ENCODE measurements at regions not wholly inside any gene's neighbourhood (a gene's known extent, or its start where the extent isn't known, plus 50 kb on each side); places are given as distances from the start of the nearest gene placed in this dataset.

DNA sequence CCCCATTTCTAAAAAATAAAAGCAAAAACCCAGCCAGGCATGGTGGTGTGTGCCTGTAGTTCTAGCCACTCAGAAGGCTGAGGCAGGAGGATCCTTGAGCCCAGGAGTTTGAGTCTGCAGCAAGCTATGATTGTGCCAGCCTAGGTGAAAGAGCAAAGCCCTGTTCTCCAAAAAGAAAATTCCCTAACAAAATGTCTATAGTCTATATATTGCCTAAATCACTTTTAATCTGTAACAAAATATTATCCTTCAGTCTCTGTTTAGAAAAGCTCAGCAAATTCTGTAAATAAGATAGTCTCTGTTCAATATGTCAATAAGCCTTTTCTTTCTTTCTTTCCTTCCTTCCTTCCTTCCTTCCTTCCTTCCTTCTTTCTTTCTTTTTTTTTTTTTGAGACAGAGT lies 75.8 kb upstream of the ZFP64 start:
- no peak for DNase-seq (ENCODE audit: low read depth in 2 of 2)

DNA sequence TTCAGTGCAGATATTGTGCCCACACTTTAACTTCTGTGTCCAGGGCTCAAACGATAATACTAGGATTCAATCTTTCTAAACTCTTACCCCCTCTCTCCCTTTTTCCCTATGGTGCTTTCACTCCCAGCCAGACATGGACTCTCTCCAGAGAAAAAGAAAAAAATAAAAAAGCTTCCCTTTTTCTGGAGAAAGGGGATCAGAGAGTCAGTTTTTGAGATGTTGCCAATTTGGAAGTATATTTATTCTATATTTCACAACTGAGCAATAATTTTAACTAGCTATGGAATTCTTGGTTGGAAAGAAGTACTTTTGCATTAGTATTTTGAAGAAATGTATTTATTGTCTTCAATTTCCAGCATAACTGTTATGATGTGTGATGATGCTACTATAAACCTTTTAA lies 72.2 kb upstream of the ZFP64 start:
- DNase-seq (ENCODE audit: low read depth in 2 of 2), result no peak

- DNase-seq (ENCODE audit: low read depth in 2 of 2), result no peak
These were observed 70.2 kb upstream of the ZFP64 start for GRCh38 chr20:52261792-52262191.

GRCh38 chr20:52259295-52259694 lies 67.7 kb upstream of the ZFP64 start:
- no peak for DNase-seq (ENCODE audit: low read depth in 2 of 2)

DNA sequence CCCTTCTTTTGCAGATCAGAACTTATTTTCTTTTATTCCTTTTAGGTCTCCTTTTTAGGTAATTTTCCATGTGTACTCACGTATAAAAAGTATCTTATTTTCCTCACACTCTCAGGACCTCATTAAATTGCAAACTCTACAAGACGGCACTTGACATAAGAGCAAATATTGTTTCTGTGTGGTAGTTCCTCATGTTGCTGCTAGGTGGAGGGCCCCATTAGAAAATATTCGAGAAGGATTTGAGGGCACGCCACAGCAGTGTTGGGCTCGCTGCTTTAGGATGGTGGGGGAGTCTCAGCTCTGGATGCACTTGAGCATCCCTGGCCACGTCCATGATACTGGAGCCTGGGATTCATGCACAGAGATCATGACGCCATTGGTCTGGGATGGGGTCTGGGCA lies 64.9 kb upstream of the ZFP64 start:
- no peak for DNase-seq (ENCODE audit: low read depth in 2 of 2)

- DNase-seq (ENCODE audit: low read depth in 2 of 2), result no peak
These were observed 61.1 kb upstream of the ZFP64 start for GRCh38 chr20:52252664-52253063.

DNA sequence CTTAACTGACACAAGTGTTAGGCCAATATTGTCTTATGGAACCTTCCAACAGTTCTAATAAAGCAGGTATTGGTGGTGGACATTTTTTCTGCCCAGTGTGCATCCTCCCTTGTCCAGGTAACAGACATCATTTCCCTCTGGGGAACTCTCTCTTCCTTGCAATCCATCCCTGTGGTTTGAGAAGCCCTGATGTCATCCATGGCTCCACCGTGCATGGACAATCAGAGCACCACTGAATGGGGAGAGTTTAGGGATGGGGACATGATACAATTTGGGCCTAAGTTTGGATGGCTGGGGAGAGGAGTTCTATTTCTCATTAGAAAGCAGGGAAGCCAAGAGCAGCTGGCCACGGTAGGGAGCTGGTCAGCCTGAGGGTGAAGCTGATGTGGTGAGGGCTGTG lies 60.2 kb upstream of the ZFP64 start:
- DNase-seq (ENCODE audit: low read depth in 2 of 2), result no peak

DNA sequence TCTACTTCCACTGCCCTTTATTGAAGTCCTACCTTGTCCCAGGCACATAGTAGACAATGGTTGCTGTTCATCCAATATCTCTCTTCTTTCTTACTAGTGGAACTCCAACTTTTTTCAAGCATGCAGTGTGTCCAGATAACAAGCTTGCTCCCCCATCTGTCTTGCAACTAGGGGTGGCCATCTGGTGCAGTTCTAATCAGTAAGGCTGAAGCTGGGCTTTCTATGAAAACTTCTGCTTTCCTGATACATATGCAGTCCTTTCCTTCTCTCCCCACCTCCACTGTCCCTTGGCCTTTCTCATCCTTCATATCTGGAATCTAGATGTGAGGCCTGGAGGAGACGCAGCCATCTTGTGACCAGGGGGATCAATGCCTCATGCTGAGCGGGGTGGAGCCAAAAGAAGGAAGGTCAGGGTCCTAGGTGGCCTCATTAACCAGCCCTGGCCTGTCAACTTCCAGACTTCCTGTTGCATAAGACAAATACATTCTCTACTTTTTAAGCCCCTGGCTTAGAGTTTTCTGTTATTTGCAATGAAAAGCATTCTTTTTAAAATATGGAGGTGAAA lies 59.6 kb upstream of the ZFP64 start:
- no peak for DNase-seq (ENCODE audit: low read depth in 2 of 2)

GRCh38 chr20:52247548-52247947 lies 56.0 kb upstream of the ZFP64 start:
- DNase-seq (ENCODE audit: low read depth in 2 of 2), result no peak

DNA sequence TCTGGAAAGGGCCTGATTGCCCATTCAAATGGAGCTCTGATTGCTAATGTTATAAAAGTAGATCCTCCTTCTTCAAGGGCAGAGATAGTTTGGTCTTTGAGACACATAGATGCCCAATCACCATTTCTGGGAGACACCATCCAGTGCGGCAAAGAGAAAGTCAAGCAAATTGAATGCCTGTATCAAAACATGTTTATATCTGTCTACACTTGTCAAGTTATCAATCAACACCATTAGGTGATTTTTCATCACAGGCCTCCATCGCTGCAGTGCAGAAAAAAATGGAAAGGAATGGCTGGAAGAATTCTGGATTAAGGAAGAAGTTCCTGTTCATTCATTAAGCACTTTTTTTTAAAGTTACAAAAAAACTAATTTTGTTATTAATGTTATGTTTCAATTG lies 54.8 kb upstream of the ZFP64 start:
- DNase-seq (ENCODE audit: low read depth in 2 of 2), result no peak

DNA sequence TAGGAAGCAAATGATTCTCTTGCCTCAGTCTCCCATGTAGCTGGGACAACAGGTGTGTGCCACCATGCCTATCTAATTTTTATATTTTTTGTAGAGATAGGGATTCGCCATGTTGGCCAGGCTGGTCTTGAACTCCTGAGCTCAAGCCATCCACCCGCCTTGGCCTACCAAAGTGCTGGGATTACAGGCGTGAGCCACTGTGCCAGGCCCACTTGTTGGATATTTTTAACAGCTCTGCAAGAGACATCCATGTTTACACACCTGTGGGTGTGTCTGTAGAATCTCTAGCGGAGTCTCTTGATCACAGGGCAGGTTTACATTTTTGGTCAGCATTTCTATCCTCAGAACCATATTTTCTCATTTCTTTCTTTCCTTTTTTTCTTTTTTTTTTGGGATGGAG lies 53.1 kb upstream of the ZFP64 start:
- no peak for DNase-seq (ENCODE audit: low read depth in 2 of 2)

DNA sequence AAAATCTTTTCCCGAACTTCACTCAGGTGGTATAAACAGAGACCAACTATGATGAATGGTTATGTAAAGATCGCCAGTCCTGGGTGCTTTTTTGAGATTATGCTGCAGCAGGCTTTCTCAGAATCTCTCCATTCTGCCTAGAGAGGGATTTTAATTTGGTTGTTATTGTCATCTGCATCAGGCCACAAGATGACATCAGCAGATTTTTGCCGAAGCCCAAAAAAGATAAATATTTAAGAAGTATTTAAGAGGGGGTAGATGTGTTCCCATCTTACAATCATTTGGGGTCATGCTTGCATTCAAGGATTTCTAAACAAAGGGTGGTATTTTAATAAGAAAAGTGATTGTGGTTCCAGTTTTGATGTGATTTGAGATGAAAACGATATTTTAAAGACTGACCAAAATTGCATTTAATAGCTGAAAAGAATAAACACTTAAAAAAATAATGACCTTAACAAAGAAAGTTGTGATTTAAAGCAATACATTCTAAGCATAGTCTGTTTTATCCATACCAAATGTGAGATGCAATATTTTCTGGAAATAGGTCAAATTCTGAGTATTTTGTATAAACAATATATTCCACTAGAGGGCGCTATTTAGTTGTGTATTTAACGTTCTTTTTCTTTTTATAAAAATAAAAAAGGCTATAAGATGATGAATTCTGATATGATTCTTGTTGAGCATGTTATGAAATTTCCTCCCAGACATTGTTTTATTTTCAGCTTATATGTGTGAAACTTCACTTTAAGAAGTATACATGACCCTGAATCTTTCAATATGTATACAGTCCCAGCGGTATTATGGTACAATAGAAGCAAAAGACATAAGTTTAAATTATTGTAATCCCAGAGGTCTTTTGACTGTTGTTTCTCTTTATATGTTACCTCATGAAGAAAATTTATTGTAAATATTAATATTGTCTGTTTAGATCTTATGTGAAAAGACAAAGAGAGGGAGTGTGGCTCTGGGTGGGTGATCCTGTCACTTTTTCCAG lies 51.0 kb upstream of the ZFP64 start:
- no peak for DNase-seq (ENCODE audit: low read depth in 2 of 2)

Measured in stimulated activated CD4-positive, alpha-beta T cell treated with anti-CD3 and anti-CD28 coated beads, Interleukin-1b, Interleukin-23, amount 100 ng/mL, for 4 hours (primary cell).